ENCODE measurements at regions not wholly inside any gene's neighbourhood (a gene's known extent, or its start where the extent isn't known, plus 50 kb on each side); places are given as distances from the start of the nearest gene placed in this dataset.

DNA sequence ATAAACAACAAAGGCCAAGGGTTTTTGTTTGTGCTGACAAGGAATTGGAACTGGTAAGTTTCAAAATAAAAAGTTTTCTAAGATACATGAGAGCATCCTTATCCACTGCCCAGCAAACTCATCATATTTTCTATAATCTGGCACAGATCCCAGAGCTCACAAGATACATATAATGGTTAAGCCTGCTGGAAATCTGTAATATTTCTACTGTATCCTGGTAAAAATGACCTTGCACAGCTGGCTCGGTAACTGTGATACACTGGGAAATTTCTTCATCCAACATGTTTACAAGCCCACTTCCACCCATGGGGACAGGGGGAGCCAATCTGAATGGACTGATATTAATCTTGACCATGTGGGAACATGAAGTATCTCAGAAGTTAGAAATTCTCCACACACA lies 425.4 kb upstream of the MMADHC start:
- no peaks in the 10 kb centered on the region for H3K9me2 ChIP-seq (ENCODE audit: low read depth, low read length)
- H3K79me2 ChIP-seq (ENCODE audit: insufficient read depth, low read length): no peaks in the 10 kb centered on the region
- no peaks in the 10 kb centered on the region for H3K4me1 ChIP-seq (ENCODE audit: insufficient read depth, low read length, severe bottlenecking)
- no peaks in the 10 kb centered on the region for H3K27me3 ChIP-seq (ENCODE audit: insufficient read depth, low read length)
- no peak overlapping the region for H3K27ac ChIP-seq (ENCODE audit: low read depth, low read length, poor library complexity, severe bottlenecking)
- no peak overlapping the region for H2AFZ ChIP-seq (ENCODE audit: low read length)
- H3K9me3 ChIP-seq (ENCODE audit: low read length): no peaks in the 10 kb centered on the region
- H4K20me1 ChIP-seq (ENCODE audit: insufficient read depth, low read length): no peaks in the 10 kb centered on the region
- no peak overlapping the region for H3K4me2 ChIP-seq (ENCODE audit: low read length)
- TF ChIP-seq, protein P1, sequence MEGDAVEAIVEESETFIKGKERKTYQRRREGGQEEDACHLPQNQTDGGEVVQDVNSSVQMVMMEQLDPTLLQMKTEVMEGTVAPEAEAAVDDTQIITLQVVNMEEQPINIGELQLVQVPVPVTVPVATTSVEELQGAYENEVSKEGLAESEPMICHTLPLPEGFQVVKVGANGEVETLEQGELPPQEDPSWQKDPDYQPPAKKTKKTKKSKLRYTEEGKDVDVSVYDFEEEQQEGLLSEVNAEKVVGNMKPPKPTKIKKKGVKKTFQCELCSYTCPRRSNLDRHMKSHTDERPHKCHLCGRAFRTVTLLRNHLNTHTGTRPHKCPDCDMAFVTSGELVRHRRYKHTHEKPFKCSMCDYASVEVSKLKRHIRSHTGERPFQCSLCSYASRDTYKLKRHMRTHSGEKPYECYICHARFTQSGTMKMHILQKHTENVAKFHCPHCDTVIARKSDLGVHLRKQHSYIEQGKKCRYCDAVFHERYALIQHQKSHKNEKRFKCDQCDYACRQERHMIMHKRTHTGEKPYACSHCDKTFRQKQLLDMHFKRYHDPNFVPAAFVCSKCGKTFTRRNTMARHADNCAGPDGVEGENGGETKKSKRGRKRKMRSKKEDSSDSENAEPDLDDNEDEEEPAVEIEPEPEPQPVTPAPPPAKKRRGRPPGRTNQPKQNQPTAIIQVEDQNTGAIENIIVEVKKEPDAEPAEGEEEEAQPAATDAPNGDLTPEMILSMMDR (IDR thresholded peaks at IDR 0.05; ENCODE audit: low read length): no peak
- TF ChIP-seq EZH2 (IDR thresholded peaks at IDR 0.05; ENCODE audit: borderline replicate concordance, low read length): no peak
- no peak overlapping the region for H3K9ac ChIP-seq (ENCODE audit: low read length)
- no peaks in the 10 kb centered on the region for H3K36me3 ChIP-seq (ENCODE audit: insufficient read depth, low read length)
- no peaks in the 10 kb centered on the region for H3F3A ChIP-seq (ENCODE audit: insufficient read depth, low read length)
- H3K4me3 ChIP-seq (ENCODE audit: low read depth, low read length, poor library complexity, severe bottlenecking): no peak overlapping the region

DNA sequence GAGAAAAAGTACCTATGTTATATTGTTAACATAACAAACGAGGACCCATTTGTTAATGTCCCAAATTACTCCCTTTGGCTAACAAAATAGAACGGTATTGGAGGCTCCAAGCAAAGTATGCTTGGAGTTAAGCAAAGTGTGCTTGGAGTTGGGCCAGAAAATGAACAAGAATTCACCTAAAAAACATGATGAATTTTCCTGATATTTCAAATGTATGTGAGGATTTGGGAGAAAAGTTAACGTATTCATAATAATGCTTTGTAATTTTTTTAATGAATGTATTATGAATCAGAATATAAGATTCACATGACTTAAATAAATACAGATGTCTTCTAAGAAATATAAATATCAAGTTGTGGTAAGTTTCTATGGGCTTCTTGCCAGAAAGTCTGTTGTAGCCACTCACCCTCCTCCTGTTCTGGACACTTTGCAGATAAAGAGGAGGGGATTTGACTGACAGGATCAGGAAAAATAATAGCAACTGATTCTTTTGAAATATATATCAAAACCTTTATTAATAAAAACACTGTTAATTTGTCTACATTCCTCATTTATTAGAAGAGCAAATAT lies 423.7 kb upstream of the MMADHC start:
- no peaks in the 10 kb centered on the region for H3K79me2 ChIP-seq (ENCODE audit: insufficient read depth, low read length)
- H3K9ac ChIP-seq (ENCODE audit: low read length): no peak overlapping the region
- H3F3A ChIP-seq (ENCODE audit: insufficient read depth, low read length): no peaks in the 10 kb centered on the region
- no peaks in the 10 kb centered on the region for H3K9me3 ChIP-seq (ENCODE audit: low read length)
- no peaks in the 10 kb centered on the region for H4K20me1 ChIP-seq (ENCODE audit: insufficient read depth, low read length)
- no peak overlapping the region for H2AFZ ChIP-seq (ENCODE audit: low read length)
- H3K27ac ChIP-seq (ENCODE audit: low read depth, low read length, poor library complexity, severe bottlenecking): no peak overlapping the region
- no peak overlapping the region for H3K4me2 ChIP-seq (ENCODE audit: low read length)
- H3K9me2 ChIP-seq (ENCODE audit: low read depth, low read length): no peaks in the 10 kb centered on the region
- TF ChIP-seq, protein P1 (IDR thresholded peaks at IDR 0.05; ENCODE audit: low read length): no peak
- no peak for TF ChIP-seq EZH2 (IDR thresholded peaks at IDR 0.05; ENCODE audit: borderline replicate concordance, low read length)
- no peaks in the 10 kb centered on the region for H3K27me3 ChIP-seq (ENCODE audit: insufficient read depth, low read length)
- H3K4me3 ChIP-seq (ENCODE audit: low read depth, low read length, poor library complexity, severe bottlenecking): no peak overlapping the region
- H3K4me1 ChIP-seq (ENCODE audit: insufficient read depth, low read length, severe bottlenecking): no peaks in the 10 kb centered on the region
- H3K36me3 ChIP-seq (ENCODE audit: insufficient read depth, low read length): no peaks in the 10 kb centered on the region

DNA sequence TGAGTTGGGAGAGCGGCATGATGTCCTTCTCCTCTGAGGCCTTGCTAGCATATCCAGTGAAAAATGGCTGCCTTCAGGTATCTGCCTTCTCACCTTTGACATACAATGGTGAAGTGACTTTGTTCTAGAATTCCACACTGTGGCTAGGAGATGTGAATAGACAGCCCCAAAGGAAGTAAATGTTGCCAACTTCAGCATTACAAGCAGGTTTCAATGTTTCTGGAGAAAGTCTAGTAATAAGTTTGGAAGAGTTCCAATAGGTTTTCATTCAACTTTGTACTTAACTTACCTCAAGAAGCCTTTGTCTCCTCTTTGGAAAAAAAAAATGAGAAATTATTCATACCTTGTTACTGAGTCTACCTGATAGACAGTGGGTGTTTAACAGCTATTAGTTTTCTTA lies 421.3 kb upstream of the MMADHC start:
- Histone ChIP-seq H3K4me2 (ENCODE audit: low read length) (no peak overlapping the region), H3K27ac (ENCODE audit: low read depth, low read length, poor library complexity, severe bottlenecking) (no peak overlapping the region), H3K36me3 (ENCODE audit: insufficient read depth, low read length) (no peaks in the 10 kb centered on the region), H3K27me3 (ENCODE audit: insufficient read depth, low read length) (no peaks in the 10 kb centered on the region), H3K9me3 (ENCODE audit: low read length) (no peaks in the 10 kb centered on the region), H3K4me1 (ENCODE audit: insufficient read depth, low read length, severe bottlenecking) (no peaks in the 10 kb centered on the region), H3K9ac (ENCODE audit: low read length) (no peak overlapping the region), H4K20me1 (ENCODE audit: insufficient read depth, low read length) (no peaks in the 10 kb centered on the region), H3K4me3 (ENCODE audit: low read depth, low read length, poor library complexity, severe bottlenecking) (no peak overlapping the region), H3F3A (ENCODE audit: insufficient read depth, low read length) (no peaks in the 10 kb centered on the region), H3K79me2 (ENCODE audit: insufficient read depth, low read length) (no peaks in the 10 kb centered on the region), H2AFZ (ENCODE audit: low read length) (no peak overlapping the region), H3K9me2 (ENCODE audit: low read depth, low read length) (no peaks in the 10 kb centered on the region)
- TF ChIP-seq, protein P1 (IDR thresholded peaks at IDR 0.05; ENCODE audit: low read length): no peak
- no peak for TF ChIP-seq EZH2 (IDR thresholded peaks at IDR 0.05; ENCODE audit: borderline replicate concordance, low read length)
